Cerebellar nuclear complex (tissue), 1 donor: ENCODE measurements at regions not wholly inside any gene's neighbourhood (a gene's known extent, or its start where the extent isn't known, plus 50 kb on each side); places are given as distances from the start of the nearest gene placed in this dataset.
"Not testable (repeated sequence)": the region's sequence is repeated elsewhere in the genome, so short reads cannot be mapped to it uniquely, and the experiment has no call there.

Experiments used
- DNase-seq, 2 experiments: peaks; one replicate each; lab custom pipeline; 2025; lab: John Stamatoyannopoulos, UW

- DNase-seq, result no peak
These were observed 645.2 kb upstream of the RGMB start for GRCh38 chr5:98128271-98128670.

GRCh38 chr5:98128846-98129245 lies 644.6 kb upstream of the RGMB start:
- DNase-seq, result no peak

- DNase-seq, result no peak
These were observed 643.0 kb upstream of the RGMB start for GRCh38 chr5:98130261-98131035.

GRCh38 chr5:98144116-98144515 lies 629.3 kb upstream of the RGMB start:
- DNase-seq, result no peak

- no peak for DNase-seq
These were observed 628.8 kb upstream of the RGMB start for GRCh38 chr5:98144710-98145109.

GRCh38 chr5:98157368-98157767 lies 616.1 kb upstream of the RGMB start:
- DNase-seq, result no peak

GRCh38 chr5:98158440-98158839 lies 615.0 kb upstream of the RGMB start:
- no peak for DNase-seq

GRCh38 chr5:98163796-98164493 lies 609.5 kb upstream of the RGMB start:
- DNase-seq, result no peak

GRCh38 chr5:98168871-98169270 lies 604.6 kb upstream of the RGMB start:
- DNase-seq, result no peak

GRCh38 chr5:98170994-98171393 lies 602.5 kb upstream of the RGMB start:
- no peak for DNase-seq

GRCh38 chr5:98173334-98173733 lies 600.1 kb upstream of the RGMB start:
- no peak for DNase-seq

- no peak for DNase-seq
These were observed 598.0 kb upstream of the RGMB start for GRCh38 chr5:98175474-98175873.

GRCh38 chr5:98179791-98180755 lies 593.4 kb upstream of the RGMB start:
- no peak for DNase-seq

- DNase-seq, result no peak
These were observed 587.3 kb upstream of the RGMB start for GRCh38 chr5:98186128-98186527.

- DNase-seq, result no peak
These were observed 585.5 kb upstream of the RGMB start for GRCh38 chr5:98187945-98188344.

- not testable (repeated sequence) for DNase-seq
These were observed 583.1 kb upstream of the RGMB start for GRCh38 chr5:98190344-98190743.

GRCh38 chr5:98193921-98194760 lies 579.3 kb upstream of the RGMB start:
- no peak for DNase-seq

GRCh38 chr5:98200726-98201541 lies 572.5 kb upstream of the RGMB start:
- no peak for DNase-seq

- DNase-seq, result no peak
These were observed 568.7 kb upstream of the RGMB start for GRCh38 chr5:98204798-98205197.

- peak; percentile 19 to 32 for DNase-seq
These were observed 567.6 kb upstream of the RGMB start for GRCh38 chr5:98205691-98206461.
